ENCODE measurements at regions not wholly inside any gene's neighbourhood (a gene's known extent, or its start where the extent isn't known, plus 50 kb on each side); places are given as distances from the start of the nearest gene placed in this dataset.

DNA sequence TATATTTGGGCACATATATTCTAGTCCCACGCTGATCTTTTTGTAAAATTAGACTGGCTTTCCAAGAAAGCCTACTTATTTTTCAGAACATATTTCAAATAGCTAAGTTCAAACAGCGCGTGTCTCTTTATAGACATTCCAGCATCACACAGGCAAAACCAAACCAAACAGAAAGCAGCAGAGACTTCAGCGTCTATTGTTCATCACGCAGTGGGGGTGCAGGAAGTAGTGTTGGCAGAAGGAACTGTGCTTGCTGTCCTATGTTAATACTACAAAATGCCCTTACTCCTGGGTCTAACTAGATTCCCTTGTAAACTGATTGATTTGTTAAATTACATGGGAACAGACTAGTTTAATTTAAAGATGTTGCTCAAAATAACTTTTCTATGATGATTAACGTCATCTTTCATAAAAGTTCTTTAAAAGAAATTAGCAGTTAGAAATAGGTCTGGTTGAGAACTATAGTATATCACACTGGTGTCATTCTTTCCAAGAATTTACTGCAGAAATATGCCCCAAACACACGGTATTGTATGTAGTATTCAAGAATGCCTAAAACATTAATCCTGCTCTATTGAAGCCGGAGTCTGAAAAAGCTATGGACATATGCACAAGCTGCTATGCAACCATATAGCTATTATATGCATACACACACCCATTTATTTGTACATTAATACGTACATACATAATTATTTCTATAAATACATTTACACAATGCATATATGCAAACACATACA, 436.3 kb downstream of the CBLN2 start:
- no peaks in the 10 kb centered on the region for H3K9me3 ChIP-seq (ENCODE audit: low read depth)
- no peaks in the 10 kb centered on the region for H3K36me3 ChIP-seq
- no peak overlapping the region for H3K27ac ChIP-seq
- no peaks in the 10 kb centered on the region for H3K27me3 ChIP-seq
- no peaks in the 10 kb centered on the region for H3K4me1 ChIP-seq (ENCODE audit: low read depth)
- TF ChIP-seq, protein P1, sequence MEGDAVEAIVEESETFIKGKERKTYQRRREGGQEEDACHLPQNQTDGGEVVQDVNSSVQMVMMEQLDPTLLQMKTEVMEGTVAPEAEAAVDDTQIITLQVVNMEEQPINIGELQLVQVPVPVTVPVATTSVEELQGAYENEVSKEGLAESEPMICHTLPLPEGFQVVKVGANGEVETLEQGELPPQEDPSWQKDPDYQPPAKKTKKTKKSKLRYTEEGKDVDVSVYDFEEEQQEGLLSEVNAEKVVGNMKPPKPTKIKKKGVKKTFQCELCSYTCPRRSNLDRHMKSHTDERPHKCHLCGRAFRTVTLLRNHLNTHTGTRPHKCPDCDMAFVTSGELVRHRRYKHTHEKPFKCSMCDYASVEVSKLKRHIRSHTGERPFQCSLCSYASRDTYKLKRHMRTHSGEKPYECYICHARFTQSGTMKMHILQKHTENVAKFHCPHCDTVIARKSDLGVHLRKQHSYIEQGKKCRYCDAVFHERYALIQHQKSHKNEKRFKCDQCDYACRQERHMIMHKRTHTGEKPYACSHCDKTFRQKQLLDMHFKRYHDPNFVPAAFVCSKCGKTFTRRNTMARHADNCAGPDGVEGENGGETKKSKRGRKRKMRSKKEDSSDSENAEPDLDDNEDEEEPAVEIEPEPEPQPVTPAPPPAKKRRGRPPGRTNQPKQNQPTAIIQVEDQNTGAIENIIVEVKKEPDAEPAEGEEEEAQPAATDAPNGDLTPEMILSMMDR (IDR thresholded peaks at IDR 0.05; ENCODE audit: low read depth, low read length): no peak
- DNase-seq (ENCODE audit: low read depth in 1 of 2, low spot score in 1 of 2): peak; percentile 1 to 4
- no peak overlapping the region for H3K4me3 ChIP-seq

DNA sequence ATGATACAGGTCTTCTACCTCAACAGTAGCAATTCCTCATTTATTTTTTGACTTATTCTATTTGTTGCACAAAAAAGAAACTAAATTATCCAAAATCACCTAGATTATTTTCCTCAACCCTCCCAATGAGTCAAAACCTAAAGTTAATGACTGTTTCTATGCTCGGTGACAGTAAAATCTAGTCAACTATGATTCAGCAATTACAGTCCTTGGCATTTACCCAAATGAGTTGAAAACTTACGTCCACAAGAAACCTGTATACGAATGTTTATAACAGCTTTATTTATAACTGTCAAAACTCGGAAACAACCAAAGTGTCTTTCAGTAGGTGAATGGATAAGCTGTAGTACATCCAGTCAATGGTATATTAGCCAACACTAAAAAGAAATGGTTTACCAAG, 439.3 kb downstream of the CBLN2 start:
- DNase-seq (ENCODE audit: low read depth in 1 of 2, low spot score in 1 of 2): no peak
- H3K4me3 ChIP-seq: no peak overlapping the region

GRCh38 chr18:72102412-72102811, 441.7 kb downstream of the CBLN2 start:
- Histone ChIP-seq H3K27ac (no peak overlapping the region), H3K36me3 (no peaks in the 10 kb centered on the region), H3K9me3 (ENCODE audit: low read depth) (no peaks in the 10 kb centered on the region), H3K27me3 (no peaks in the 10 kb centered on the region), H3K4me1 (ENCODE audit: low read depth) (no peaks in the 10 kb centered on the region), H3K4me3 (no peak overlapping the region)
- TF ChIP-seq, protein P1 (IDR thresholded peaks at IDR 0.05; ENCODE audit: low read depth, low read length): no peak
- DNase-seq (ENCODE audit: low read depth in 1 of 2, low spot score in 1 of 2): no peak

More for the DNA sequence above, 439.3 kb downstream of the CBLN2 start:
- no peaks in the 10 kb centered on the region for H3K4me1 ChIP-seq (ENCODE audit: low read depth)
- TF ChIP-seq, protein P1 (IDR thresholded peaks at IDR 0.05; ENCODE audit: low read depth, low read length): no peak
- no peaks in the 10 kb centered on the region for H3K36me3 ChIP-seq
- no peaks in the 10 kb centered on the region for H3K9me3 ChIP-seq (ENCODE audit: low read depth)
- no peak overlapping the region for H3K27ac ChIP-seq
- H3K27me3 ChIP-seq: no peaks in the 10 kb centered on the region

- no peak overlapping the region for H3K4me3 ChIP-seq
- H3K27me3 ChIP-seq: no peaks in the 10 kb centered on the region
- TF ChIP-seq, protein P1 (IDR thresholded peaks at IDR 0.05; ENCODE audit: low read depth, low read length): no peak
- H3K36me3 ChIP-seq: no peaks in the 10 kb centered on the region
- no peaks in the 10 kb centered on the region for H3K4me1 ChIP-seq (ENCODE audit: low read depth)
- no peak overlapping the region for H3K27ac ChIP-seq
- DNase-seq (ENCODE audit: low read depth in 1 of 2, low spot score in 1 of 2): no peak
- H3K9me3 ChIP-seq (ENCODE audit: low read depth): no peaks in the 10 kb centered on the region
These were observed 443.6 kb downstream of the CBLN2 start for GRCh38 chr18:72100465-72101004.

GRCh38 chr18:72091369-72091768, 452.8 kb downstream of the CBLN2 start:
- no peaks in the 10 kb centered on the region for H3K4me1 ChIP-seq (ENCODE audit: low read depth)
- H3K36me3 ChIP-seq: no peaks in the 10 kb centered on the region
- no peaks in the 10 kb centered on the region for H3K9me3 ChIP-seq (ENCODE audit: low read depth)
- no peaks in the 10 kb centered on the region for H3K27me3 ChIP-seq
- no peak overlapping the region for H3K27ac ChIP-seq
- TF ChIP-seq, protein P1 (IDR thresholded peaks at IDR 0.05; ENCODE audit: low read depth, low read length): no peak
- DNase-seq (ENCODE audit: low read depth in 1 of 2, low spot score in 1 of 2): no peak
- H3K4me3 ChIP-seq: no peak overlapping the region

Measured in cardiac muscle cell (in vitro differentiated cells and primary cell).